ENCODE measurements at regions not wholly inside any gene's neighbourhood (a gene's known extent, or its start where the extent isn't known, plus 50 kb on each side); places are given as distances from the start of the nearest gene placed in this dataset.

- DNase-seq (ENCODE audit: low spot score), result no peak
Observed at GRCh38 chr22:48320048-48320682, 1507.5 kb downstream of the BRD1 start.

- no peak for DNase-seq (ENCODE audit: low spot score)
Observed at GRCh38 chr22:48319321-48320047, 1508.2 kb downstream of the BRD1 start.

- no peak for DNase-seq (ENCODE audit: low spot score)
Observed at GRCh38 chr22:48318575-48319320, 1508.9 kb downstream of the BRD1 start.

- no peak for DNase-seq (ENCODE audit: low spot score)
Observed at GRCh38 chr22:48318173-48318572, 1509.5 kb downstream of the BRD1 start.

- no peak for DNase-seq (ENCODE audit: low spot score)
Observed at GRCh38 chr22:48316257-48317250, 1511.1 kb downstream of the BRD1 start.

GRCh38 chr22:48315439-48316256 is 1512.0 kb downstream of the BRD1 start:
- no peak for DNase-seq (ENCODE audit: low spot score)

- DNase-seq (ENCODE audit: low spot score), result no peak
Observed at GRCh38 chr22:48314073-48314472, 1513.6 kb downstream of the BRD1 start.

- DNase-seq (ENCODE audit: low spot score), result no peak
Observed at GRCh38 chr22:48313175-48313830, 1514.4 kb downstream of the BRD1 start.

GRCh38 chr22:48310740-48311139 is 1516.9 kb downstream of the BRD1 start:
- DNase-seq (ENCODE audit: low spot score), result no peak

- DNase-seq (ENCODE audit: low spot score), result no peak
Observed at GRCh38 chr22:48310289-48310688, 1517.4 kb downstream of the BRD1 start.

- no peak for DNase-seq (ENCODE audit: low spot score)
Observed at GRCh38 chr22:48309836-48310235, 1517.8 kb downstream of the BRD1 start.

GRCh38 chr22:48309115-48309705 is 1518.5 kb downstream of the BRD1 start:
- DNase-seq (ENCODE audit: low spot score), result no peak

- no peak for DNase-seq (ENCODE audit: low spot score)
Observed at GRCh38 chr22:48307931-48308330, 1519.7 kb downstream of the BRD1 start.

GRCh38 chr22:48306785-48307510 is 1520.7 kb downstream of the BRD1 start:
- no peak for DNase-seq (ENCODE audit: low spot score)

GRCh38 chr22:48306284-48306683 is 1521.4 kb downstream of the BRD1 start:
- no peak for DNase-seq (ENCODE audit: low spot score)

- no peak for DNase-seq (ENCODE audit: low spot score)
Observed at GRCh38 chr22:48305726-48306235, 1521.9 kb downstream of the BRD1 start.

GRCh38 chr22:48303369-48303725 is 1524.3 kb downstream of the BRD1 start:
- no peak for DNase-seq (ENCODE audit: low spot score)

- no peak for DNase-seq (ENCODE audit: low spot score)
Observed at GRCh38 chr22:48302657-48303368, 1524.9 kb downstream of the BRD1 start.

Measured in H4 (cell line).